ENCODE measurements at regions not wholly inside any gene's neighbourhood (a gene's known extent, or its start where the extent isn't known, plus 50 kb on each side); places are given as distances from the start of the nearest gene placed in this dataset.

DNA sequence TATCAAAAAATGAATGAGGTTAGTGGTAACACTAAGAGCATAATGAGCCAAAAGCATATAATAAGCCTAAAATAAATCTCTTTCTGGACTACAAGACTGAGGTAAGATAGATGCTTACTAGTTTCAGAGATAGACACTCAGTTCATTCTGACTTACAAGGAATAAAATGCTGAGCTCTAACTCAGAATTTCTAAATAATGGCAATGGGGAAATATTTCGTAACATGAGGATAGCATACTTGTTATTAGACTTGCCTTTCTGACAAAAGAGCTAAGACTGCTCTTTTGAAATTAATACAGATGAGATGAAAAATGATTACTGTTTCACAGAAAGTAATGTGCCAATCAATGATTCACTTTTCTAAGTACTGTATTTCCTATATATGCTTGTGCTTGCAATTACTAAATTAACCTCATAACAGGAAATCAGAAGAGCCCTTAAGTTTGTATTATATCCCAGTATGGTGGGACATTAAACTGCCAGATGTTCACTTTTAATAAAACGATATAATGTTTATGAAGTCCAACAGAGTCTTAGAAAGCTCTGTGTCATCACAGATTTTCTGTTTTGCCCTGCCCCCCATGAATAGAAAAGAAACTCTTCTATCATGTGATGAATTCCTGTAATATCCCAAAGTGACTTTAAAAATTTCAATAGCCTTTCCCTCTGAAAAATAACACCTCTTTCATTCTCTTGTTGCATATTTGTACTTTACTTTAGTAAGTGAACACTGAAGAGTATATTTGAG is 2771.0 kb upstream of the PCDH20 start:
- ATAC-seq (ENCODE audit: low FRiP score) (no peak), DNase-seq (no peak)
- no peaks in the 10 kb centered on the region for H3K9me3 ChIP-seq (ENCODE audit: control insufficient read depth, low read length)
- H3K36me3 ChIP-seq (ENCODE audit: control insufficient read depth in 1 of 2, insufficient read depth in 2 of 2, low read length in 1 of 2): no peaks in the 10 kb centered on the region
- WGBS, 2 donors: 77 to 78% methylated on average over 2 of the region's 2 CpGs
- no peaks in the 10 kb centered on the region for H3K27me3 ChIP-seq (ENCODE audit: control insufficient read depth in 1 of 2, insufficient read depth in 2 of 2, low read length in 1 of 2)
- intact Hi-C loops (cut with DNase I): no loop called here
- H3K4me1 ChIP-seq (ENCODE audit: control insufficient read depth in 1 of 2, insufficient read depth in 2 of 2, low read length in 2 of 2): no peaks in the 10 kb centered on the region
- no peak overlapping the region for H3K27ac ChIP-seq (ENCODE audit: low read depth in 1 of 2, low read length in 2 of 2)
- no peak overlapping the region for H3K4me3 ChIP-seq (ENCODE audit: low read length in 2 of 2)

DNA sequence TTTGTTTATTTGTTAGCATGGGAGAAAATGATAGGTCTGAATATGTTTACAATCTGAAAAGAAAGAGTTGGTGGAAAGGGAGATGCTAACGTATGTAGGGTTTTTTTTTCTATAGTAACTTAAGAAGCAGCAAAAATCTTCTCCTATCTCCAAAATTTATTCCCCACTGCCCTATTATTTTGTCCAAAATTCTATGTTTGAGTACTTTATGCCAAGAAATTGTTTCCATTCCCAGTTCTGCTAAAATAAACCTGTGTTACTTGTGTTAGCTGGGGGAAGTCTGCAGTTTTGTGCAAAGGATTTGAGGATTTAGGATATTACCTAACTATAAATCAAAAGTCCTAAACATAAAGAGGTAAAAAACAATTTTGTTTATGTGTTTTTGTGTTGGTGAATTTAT is 2770.4 kb upstream of the PCDH20 start:
- no peaks in the 10 kb centered on the region for H3K36me3 ChIP-seq (ENCODE audit: control insufficient read depth in 1 of 2, insufficient read depth in 2 of 2, low read length in 1 of 2)
- H3K9me3 ChIP-seq (ENCODE audit: control insufficient read depth, low read length): no peaks in the 10 kb centered on the region
- WGBS, 2 donors: 25 to 36% methylated on average over 1 of the region's 1 CpG
- H3K4me1 ChIP-seq (ENCODE audit: control insufficient read depth in 1 of 2, insufficient read depth in 2 of 2, low read length in 2 of 2): no peaks in the 10 kb centered on the region
- ATAC-seq (ENCODE audit: low FRiP score) (no peak), DNase-seq (no peak)
- H3K27me3 ChIP-seq (ENCODE audit: control insufficient read depth in 1 of 2, insufficient read depth in 2 of 2, low read length in 1 of 2): no peaks in the 10 kb centered on the region
- no peak overlapping the region for H3K4me3 ChIP-seq (ENCODE audit: low read length in 2 of 2)
- no peak overlapping the region for H3K27ac ChIP-seq (ENCODE audit: low read depth in 1 of 2, low read length in 2 of 2)
- intact Hi-C loops (cut with DNase I): no loop called here

DNA sequence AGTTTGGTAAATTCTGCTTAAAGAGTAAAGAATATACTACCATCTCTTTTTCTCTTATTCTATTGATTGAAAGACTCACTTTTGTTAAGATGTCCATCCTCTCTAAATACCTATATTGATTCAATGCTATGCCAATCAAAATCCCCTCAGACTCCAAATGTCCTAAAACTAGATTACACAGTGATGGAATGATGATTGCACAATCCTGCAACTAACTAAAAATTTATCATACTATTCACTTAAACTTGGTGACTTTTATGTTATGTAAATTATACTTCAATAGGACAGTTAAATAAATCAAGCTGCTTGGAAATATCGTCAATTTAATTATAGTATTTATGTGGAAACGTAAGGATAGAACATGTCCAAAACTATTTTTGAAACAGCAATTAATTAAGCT is 2765.1 kb upstream of the PCDH20 start:
- no peaks in the 10 kb centered on the region for H3K4me1 ChIP-seq (ENCODE audit: control insufficient read depth in 1 of 2, insufficient read depth in 2 of 2, low read length in 2 of 2)
- H3K27me3 ChIP-seq (ENCODE audit: control insufficient read depth in 1 of 2, insufficient read depth in 2 of 2, low read length in 1 of 2): no peaks in the 10 kb centered on the region
- DNase-seq (no peak), ATAC-seq (ENCODE audit: low FRiP score) (no peak)
- intact Hi-C loops (cut with DNase I): no loop called here
- no peak overlapping the region for H3K4me3 ChIP-seq (ENCODE audit: low read length in 2 of 2)
- WGBS, 2 donors: 94% methylated on average over 2 of the region's 2 CpGs
- no peaks in the 10 kb centered on the region for H3K9me3 ChIP-seq (ENCODE audit: control insufficient read depth, low read length)
- H3K27ac ChIP-seq (ENCODE audit: low read depth in 1 of 2, low read length in 2 of 2): no peak overlapping the region
- no peaks in the 10 kb centered on the region for H3K36me3 ChIP-seq (ENCODE audit: control insufficient read depth in 1 of 2, insufficient read depth in 2 of 2, low read length in 1 of 2)

DNA sequence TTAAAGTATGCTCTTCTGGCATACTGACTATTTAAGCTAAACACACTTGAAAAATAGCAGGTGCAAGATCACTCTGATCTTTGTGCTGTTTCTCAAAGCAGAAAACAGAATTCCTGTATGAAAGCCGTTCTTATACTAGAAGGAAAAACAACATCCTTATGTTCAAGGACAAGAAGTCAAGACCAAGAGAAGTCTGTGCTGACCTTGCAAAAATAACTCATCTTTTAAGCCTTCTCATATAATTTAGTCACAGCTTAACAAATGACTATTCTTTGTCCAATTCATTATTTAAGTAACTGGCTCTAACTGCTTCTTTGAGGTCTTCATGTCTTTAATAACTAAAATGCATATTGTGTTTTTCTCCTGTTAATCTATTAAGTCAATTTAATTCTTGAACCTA is 2750.2 kb upstream of the PCDH20 start:
- ATAC-seq (ENCODE audit: low FRiP score) (no peak), DNase-seq (no peak)
- Histone ChIP-seq H3K27ac (ENCODE audit: low read depth in 1 of 2, low read length in 2 of 2) (no peak overlapping the region), H3K4me1 (ENCODE audit: control insufficient read depth in 1 of 2, insufficient read depth in 2 of 2, low read length in 2 of 2) (no peaks in the 10 kb centered on the region), H3K9me3 (ENCODE audit: control insufficient read depth, low read length) (peaks cover 2% of the 10 kb centered on the region), H3K27me3 (ENCODE audit: control insufficient read depth in 1 of 2, insufficient read depth in 2 of 2, low read length in 1 of 2) (no peaks in the 10 kb centered on the region), H3K36me3 (ENCODE audit: control insufficient read depth in 1 of 2, insufficient read depth in 2 of 2, low read length in 1 of 2) (no peaks in the 10 kb centered on the region), H3K4me3 (ENCODE audit: low read length in 2 of 2) (no peak overlapping the region)
- intact Hi-C loops (cut with DNase I): no loop called here
- WGBS, 2 donors: 48 to 63% methylated on average over 1 of the region's 1 CpG

DNA sequence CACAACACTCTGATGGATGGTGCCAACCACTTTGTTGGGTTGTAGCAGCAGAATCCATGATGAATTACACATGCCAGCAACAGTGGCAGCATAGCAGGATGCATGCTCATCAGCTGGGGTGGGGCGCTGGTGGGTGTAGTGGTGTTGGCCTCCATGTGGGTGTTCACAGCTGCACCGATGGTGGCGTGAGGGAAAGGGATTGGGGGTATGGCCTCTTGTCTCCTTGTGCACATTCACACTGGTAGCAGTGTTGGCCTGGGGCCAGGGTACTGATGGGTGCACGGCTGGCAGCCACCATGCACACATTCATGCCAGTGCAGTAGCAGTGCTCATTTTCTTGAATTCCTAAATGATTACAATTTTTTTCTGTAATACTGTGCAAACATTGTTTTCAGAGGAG is 2748.8 kb upstream of the PCDH20 start:
- peak in 1 of 2 donors; percentile 34 for DNase-seq
- Histone ChIP-seq H3K36me3 (ENCODE audit: control insufficient read depth in 1 of 2, insufficient read depth in 2 of 2, low read length in 1 of 2) (no peaks in the 10 kb centered on the region), H3K4me3 (ENCODE audit: low read length in 2 of 2) (no peak overlapping the region), H3K27me3 (ENCODE audit: control insufficient read depth in 1 of 2, insufficient read depth in 2 of 2, low read length in 1 of 2) (no peaks in the 10 kb centered on the region), H3K9me3 (ENCODE audit: control insufficient read depth, low read length) (peaks cover 2% of the 10 kb centered on the region), H3K27ac (ENCODE audit: low read depth in 1 of 2, low read length in 2 of 2) (no peak overlapping the region), H3K4me1 (ENCODE audit: control insufficient read depth in 1 of 2, insufficient read depth in 2 of 2, low read length in 2 of 2) (no peaks in the 10 kb centered on the region)
- intact Hi-C loops (cut with DNase I): no loop called here
- 79% methylated on average over 4 of the region's 4 CpGs for WGBS, 2 donors
- ATAC-seq (ENCODE audit: low FRiP score): no peak

DNA sequence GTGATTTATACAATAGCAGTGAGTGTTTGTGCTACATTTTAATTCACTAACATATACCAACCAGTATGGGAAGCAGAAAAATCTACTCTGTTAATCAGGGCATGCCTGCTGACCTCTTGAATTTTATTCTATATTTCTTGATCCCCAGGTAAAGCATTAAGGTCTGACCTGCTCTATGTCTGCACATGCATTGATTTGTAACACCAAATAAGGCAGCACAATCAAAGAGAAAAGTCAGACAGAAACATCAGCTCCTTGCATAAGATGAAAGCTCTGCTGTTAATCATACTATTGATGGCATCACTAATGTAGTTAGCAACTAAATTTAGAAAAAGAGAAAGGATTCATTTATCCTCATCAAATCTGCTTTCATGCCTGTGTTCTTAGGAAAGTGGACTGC is 2744.8 kb upstream of the PCDH20 start:
- DNase-seq: no peak
- Histone ChIP-seq H3K36me3 (ENCODE audit: control insufficient read depth in 1 of 2, insufficient read depth in 2 of 2, low read length in 1 of 2) (no peaks in the 10 kb centered on the region), H3K27ac (ENCODE audit: low read depth in 1 of 2, low read length in 2 of 2) (no peak overlapping the region), H3K4me3 (ENCODE audit: low read length in 2 of 2) (no peak overlapping the region), H3K4me1 (ENCODE audit: control insufficient read depth in 1 of 2, insufficient read depth in 2 of 2, low read length in 2 of 2) (no peaks in the 10 kb centered on the region), H3K9me3 (ENCODE audit: control insufficient read depth, low read length) (peaks cover 2% of the 10 kb centered on the region), H3K27me3 (ENCODE audit: control insufficient read depth in 1 of 2, insufficient read depth in 2 of 2, low read length in 1 of 2) (no peaks in the 10 kb centered on the region)
- intact Hi-C loops (cut with DNase I): no loop called here
- ATAC-seq (ENCODE audit: low FRiP score): no peak

DNA sequence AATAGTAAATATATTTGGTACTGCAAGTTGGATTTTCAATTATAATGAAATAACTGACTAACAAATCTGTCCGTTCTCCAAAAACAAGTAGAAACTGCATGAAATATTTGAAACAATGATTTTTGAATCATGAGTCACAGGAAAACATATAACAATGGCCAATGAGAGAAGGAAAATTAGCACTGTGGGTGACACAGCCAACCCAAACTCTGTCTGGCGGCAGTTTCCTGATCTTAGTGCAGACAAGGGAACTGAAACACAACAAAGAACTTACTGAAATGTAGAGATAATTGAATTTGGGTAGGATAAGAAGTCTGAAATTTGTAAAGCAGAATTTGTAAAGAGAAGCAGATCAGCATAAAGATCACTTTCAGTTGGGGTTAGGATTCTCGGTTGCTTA is 2743.3 kb upstream of the PCDH20 start:
- DNase-seq (no peak), ATAC-seq (ENCODE audit: low FRiP score) (no peak)
- Histone ChIP-seq H3K27ac (ENCODE audit: low read depth in 1 of 2, low read length in 2 of 2) (no peak overlapping the region), H3K9me3 (ENCODE audit: control insufficient read depth, low read length) (no peaks in the 10 kb centered on the region), H3K36me3 (ENCODE audit: control insufficient read depth in 1 of 2, insufficient read depth in 2 of 2, low read length in 1 of 2) (no peaks in the 10 kb centered on the region), H3K27me3 (ENCODE audit: control insufficient read depth in 1 of 2, insufficient read depth in 2 of 2, low read length in 1 of 2) (no peaks in the 10 kb centered on the region), H3K4me3 (ENCODE audit: low read length in 2 of 2) (no peak overlapping the region), H3K4me1 (ENCODE audit: control insufficient read depth in 1 of 2, insufficient read depth in 2 of 2, low read length in 2 of 2) (no peaks in the 10 kb centered on the region)
- WGBS, 2 donors: 6 to 10% methylated on average over 3 of the region's 3 CpGs
- intact Hi-C loops (cut with DNase I): no loop called here

DNA sequence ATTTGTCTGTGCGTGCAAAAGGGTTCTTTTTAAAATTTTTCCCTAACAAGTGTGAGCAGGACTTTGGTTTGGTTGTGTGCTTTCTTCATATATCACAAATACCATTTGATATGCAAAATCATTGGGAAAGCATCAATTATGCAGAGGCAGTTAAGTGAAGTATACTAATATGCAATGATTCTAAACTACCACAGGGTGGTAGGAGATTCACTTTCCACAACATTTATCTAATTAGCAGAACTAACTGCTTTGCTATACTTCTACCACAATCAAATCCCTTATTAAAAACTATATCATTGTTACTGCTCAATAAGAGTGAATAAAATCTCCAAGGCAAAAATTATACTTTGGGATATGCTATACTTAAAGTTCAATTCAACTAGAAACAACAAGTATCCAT is 2738.9 kb upstream of the PCDH20 start:
- 40% methylated on average over 1 of the region's 1 CpG for WGBS, 2 donors
- Histone ChIP-seq H3K4me3 (ENCODE audit: low read length in 2 of 2) (no peak overlapping the region), H3K27ac (ENCODE audit: low read depth in 1 of 2, low read length in 2 of 2) (no peak overlapping the region), H3K9me3 (ENCODE audit: control insufficient read depth, low read length) (no peaks in the 10 kb centered on the region), H3K27me3 (ENCODE audit: control insufficient read depth in 1 of 2, insufficient read depth in 2 of 2, low read length in 1 of 2) (no peaks in the 10 kb centered on the region), H3K4me1 (ENCODE audit: control insufficient read depth in 1 of 2, insufficient read depth in 2 of 2, low read length in 2 of 2) (no peaks in the 10 kb centered on the region), H3K36me3 (ENCODE audit: control insufficient read depth in 1 of 2, insufficient read depth in 2 of 2, low read length in 1 of 2) (no peaks in the 10 kb centered on the region)
- ATAC-seq (ENCODE audit: low FRiP score) (no peak), DNase-seq (no peak)
- intact Hi-C loops (cut with DNase I): no loop called here

DNA sequence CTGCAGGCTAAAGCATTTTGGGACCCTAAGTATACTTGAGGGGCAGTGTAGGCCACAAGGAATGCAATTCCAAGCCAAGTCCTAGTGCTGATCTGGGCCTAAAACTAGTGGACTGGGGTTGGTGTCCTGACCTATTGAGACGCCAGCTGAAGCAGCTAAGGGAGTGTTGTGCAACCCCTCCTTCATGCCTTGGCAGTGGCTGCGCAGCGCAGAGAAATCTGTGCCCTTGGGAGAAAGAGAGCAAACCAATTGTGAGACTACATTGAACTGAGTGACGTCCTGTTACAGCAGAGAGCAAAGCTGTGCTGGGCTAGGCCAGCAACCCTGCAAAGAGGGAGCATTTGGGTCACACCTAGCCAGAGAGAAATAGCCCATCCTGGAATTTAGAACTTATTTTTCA is 2715.0 kb upstream of the PCDH20 start:
- no peaks in the 10 kb centered on the region for H3K4me1 ChIP-seq (ENCODE audit: control insufficient read depth in 1 of 2, insufficient read depth in 2 of 2, low read length in 2 of 2)
- WGBS, 2 donors: 93 to 94% methylated on average over 4 of the region's 4 CpGs
- no peak for ATAC-seq (ENCODE audit: low FRiP score)
- H3K36me3 ChIP-seq (ENCODE audit: control insufficient read depth in 1 of 2, insufficient read depth in 2 of 2, low read length in 1 of 2): no peaks in the 10 kb centered on the region
- no peak overlapping the region for H3K4me3 ChIP-seq (ENCODE audit: low read length in 2 of 2)
- intact Hi-C loops (cut with DNase I): no loop called here
- H3K27ac ChIP-seq (ENCODE audit: low read depth in 1 of 2, low read length in 2 of 2): no peak overlapping the region
- DNase-seq: no peak
- no peaks in the 10 kb centered on the region for H3K27me3 ChIP-seq (ENCODE audit: control insufficient read depth in 1 of 2, insufficient read depth in 2 of 2, low read length in 1 of 2)
- no peaks in the 10 kb centered on the region for H3K9me3 ChIP-seq (ENCODE audit: control insufficient read depth, low read length)
